SK-N-DZ (cell line): ENCODE measurements at regions not wholly inside any gene's neighbourhood (a gene's known extent, or its start where the extent isn't known, plus 50 kb on each side); places are given as distances from the start of the nearest gene placed in this dataset.

ENCODE experiments used
- DNase-seq: peaks from one replicate; pipeline ENCODE4 v3.0.0-alpha.2; 2015; ENCODE audit warnings: low spot score

DNA sequence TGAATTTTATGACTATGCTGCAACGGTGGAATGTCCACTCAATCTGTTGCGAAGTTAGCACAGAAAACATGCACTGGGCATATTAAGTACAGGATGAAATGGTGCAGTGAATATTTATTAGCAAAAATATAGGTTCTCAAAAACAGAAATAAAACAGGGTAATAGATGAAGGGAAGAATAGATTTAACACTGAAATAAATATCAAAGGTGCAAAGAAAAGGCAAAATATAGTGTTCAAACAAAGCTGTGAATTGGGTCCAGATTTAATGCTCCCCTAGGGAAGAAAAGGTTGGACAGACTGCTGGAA is 435.2 kb upstream of the MGMT start:
- no peak for DNase-seq

DNA sequence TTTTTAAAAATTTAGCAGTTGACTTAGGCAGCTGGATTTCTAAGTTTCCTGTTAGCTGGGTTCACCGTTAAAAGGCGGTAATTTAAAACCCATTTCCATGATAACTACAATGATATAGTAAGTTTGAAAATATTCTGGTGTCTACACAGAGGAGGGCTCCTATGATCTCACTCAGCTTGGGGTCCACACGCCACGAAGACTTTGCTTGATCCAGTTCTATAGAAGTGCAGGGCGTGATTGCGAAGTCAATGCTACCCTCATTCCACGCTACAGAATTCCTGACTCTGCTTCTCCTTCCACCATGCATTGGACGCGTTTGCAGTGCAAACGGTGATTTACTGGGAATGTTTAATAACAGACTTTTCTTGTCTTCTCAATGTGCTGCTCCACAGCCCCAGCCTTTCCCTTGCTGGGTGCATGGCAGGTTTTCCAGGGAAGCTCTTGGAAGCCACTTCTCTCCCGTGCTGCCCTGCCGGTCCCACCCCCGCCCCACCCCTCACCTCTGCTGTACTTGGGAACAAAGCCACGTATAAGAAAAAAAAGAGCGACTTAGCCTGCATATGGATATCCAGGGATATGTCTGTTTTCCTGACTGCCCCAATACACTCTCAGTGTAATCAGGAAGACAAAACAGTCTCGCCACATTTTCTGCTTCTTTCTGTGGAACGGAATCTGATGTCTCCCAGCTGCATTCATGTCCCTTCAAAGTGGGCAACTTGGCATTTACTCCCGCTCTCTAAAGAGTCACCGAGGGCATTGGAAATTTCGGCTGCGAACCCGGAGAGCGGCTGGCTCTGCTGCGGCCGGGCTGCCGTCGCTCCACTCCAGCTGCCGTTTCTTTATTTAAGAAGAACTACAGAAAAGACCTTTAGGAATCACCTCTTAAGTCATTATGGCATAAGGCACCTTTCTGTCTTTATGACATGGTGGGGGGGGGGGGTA is 434.4 kb upstream of the MGMT start:
- no peak for DNase-seq

DNA sequence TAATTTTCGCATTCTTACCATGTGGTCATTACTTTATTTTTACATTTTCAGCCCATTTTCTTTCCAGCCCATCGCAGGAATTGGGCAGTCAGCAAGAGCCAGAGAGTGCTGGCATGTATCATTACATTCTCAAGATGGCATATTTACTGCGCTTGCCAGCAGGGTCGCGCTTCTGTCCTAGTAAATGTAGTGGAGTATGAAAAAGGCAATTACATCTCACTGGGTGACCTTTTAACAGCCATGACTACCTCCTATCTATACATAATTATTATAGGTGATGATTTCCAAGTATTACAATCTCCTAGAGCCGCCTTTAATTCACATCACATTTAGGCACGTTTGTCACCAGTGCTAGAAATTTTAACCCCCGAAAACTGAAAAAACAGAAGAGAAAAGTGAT is 433.7 kb upstream of the MGMT start:
- DNase-seq: no peak

DNA sequence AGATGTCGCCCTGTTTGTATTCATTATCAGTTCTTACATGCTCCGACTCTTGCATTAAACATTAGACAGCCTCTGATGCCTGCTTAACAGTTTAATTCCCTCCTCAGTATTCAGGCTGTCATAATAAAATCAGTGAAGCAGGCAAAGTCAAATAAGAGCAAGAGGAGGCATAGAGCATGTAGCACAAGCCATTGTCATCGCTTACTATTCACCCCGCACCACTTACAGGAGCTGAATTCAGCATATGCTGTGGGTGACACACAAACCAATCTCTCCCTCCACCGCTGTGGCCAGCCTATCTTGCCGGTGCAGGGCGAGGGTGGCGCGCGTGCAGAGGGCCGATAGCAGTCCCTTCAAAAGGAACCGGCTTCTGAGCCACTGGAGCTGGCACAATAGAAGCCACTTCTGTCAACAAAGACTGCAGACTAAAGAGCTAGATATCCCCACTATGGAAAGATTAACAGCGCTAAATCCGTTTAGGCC is 433.2 kb upstream of the MGMT start:
- DNase-seq: no peak

DNA sequence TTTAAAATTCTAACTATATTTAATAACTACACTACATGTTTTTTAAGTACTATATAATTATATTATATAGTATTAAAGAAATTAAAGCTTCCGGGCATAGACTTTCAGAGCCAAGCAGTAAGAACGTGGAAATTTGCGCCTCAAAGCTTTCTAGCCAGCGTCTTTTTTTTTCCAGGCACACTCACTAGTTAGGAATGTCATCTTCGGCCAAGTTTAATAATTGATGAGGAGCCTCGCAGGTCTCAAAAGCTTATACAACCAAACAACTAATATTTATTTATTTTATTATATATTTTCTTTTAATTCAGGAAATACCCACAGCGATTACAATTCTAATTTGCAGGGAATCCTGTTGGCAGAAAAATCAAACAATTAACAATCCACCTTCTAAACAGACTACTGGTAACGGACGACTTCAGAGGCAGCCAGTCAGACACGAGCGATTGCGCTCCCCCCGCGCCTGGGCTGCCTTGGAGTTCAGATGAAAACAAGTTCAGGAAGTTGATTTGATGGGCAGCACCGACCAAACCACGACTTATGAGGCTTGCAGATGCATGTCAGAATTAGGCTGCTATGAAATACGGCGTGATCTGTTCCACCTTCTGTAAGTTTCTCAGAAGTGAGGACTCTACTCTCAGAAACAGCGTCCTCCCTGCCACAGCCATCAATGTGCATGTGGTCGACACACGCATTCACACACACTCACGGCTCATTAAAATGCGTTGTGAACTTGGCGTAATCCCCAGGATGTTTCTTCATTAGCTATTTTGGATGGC is 431.8 kb upstream of the MGMT start:
- no peak for DNase-seq

DNA sequence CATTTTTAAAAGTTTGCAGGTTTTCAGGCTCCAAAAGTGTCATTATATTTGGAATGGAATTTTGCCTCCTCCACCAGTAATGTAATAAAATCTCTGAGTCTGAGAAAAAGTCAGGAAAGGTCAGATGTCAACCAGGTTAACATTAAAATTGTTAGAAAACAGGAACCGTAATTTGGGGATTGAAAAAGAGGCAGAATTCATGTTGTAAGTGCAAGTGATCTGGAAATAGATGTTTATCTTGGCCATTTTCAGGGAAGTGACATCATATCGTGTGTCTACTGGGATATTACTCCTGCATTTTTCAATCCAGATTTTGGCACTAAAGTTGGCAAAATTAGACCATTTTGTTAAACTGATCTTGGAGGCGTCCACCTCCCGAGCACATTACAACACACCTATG is 428.5 kb upstream of the MGMT start:
- no peak for DNase-seq

DNA sequence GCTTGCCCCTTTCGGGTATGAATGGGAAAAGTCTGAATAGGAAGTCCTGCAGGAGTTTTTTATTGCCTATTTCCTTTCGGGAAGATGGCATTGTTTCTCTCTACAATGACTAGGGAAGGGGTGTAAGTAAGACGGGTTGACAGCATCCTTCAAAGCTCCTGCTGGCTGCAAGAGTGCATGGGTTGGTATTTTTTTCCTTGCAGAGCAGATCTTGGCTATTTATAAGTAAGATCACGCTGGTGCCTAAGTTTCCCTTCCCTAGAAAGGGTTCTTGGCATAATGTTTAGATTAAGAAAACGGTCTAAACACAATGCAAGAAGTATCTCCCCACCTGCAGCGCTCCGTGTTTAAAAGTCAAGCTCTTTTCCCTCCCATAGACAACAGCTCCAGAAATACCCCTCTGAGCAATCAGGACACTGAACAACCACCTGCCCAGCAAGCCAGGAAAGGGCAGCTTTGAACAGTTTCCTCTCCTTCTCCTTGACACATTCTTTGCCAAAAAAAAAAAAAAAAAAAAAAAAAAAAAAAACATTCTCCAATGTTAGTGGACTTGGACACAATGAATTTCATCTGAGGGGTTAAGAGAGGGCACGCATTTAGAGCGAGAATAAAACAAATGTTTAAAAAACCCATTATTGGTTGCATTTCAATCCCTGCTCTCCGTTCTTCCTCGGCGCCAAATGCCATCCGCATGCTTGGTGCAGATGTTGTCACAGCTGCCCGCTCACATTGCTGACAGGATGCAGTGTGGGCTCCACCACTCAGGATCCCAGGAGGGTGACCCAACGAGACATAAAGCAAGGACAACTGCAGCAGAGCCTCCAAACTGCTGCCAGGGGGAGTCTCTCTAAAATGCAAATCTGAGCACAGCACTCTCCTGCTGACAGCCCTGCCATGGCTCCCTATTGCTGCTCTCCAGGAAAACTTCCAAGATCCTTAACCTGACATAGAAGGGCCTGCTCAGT is 427.4 kb upstream of the MGMT start:
- no peak for DNase-seq

DNA sequence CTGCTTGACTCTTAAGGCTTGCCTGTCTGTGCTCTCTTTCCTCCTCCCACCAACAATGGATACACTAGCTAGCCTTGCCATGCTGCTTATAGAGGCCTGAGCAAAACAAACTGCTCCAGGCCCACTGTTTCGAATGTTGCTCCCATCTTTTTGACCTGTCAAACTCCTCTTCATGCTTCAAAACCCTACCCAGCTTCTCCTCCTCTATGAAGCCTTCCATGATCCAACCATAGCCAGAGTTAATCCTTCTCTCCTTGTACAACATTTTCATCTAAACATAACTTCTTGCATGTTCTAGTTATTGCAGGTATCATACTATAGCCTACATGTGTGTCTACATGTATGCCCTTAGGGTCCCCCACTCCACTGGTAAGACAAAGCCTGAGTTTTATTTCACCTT is 426.7 kb upstream of the MGMT start:
- no peak for DNase-seq

DNA sequence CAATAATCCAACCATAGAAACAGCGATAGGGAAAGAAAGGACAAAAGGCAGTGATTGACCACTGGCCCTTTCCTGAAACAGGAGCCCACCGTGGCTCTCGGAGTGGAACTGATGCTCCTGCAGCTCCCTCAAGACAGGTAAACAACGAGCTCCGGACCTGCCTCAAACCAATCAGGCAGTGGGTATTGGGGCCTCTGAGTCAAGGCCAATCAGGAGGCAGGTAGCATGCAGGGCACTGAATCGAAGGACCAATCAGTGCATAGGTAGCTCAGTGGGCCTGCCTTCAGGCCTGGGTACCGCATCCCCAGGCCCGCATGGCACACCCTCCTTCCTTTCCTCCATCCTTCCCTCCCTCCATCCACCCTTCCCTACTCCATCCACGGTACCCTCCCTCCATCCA is 425.1 kb upstream of the MGMT start:
- no peak for DNase-seq

DNA sequence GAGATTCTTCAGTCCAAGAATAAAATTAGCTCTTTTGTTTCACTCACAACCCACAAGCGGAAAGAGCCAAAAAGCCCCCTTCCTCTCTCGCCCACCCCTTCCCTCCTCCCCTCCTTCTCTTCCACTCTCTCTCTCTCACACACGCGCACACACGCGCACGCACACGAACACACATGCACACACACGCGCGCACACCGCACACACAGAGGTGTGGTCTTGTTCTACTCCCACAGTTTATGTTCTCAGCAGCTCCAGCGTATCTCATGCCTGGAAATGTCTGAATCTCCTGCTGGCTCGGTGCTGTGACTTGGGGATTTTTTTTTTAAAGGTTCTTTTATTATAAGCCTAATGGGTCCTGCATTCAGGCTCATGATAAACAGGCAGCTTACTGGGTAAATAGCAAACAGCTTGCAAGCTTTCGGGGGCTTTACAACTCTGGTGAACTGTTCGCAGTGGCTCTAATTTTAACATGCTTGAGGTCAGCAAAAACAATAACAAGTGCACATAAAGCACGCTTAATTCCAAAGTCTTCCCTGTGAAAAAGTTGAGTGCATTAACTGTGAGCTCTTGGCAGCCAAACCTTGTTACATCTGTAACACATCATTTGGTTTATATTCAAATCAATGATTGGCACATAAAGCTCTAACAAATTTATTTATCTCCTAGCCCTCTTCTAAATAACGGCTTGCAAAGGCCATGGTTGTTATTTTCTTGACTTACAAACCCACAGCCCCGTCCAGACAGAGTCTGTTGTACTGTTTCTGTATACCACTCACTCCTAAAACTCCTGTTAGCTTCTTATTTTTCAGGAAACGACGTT is 424.1 kb upstream of the MGMT start:
- DNase-seq: no peak

DNA sequence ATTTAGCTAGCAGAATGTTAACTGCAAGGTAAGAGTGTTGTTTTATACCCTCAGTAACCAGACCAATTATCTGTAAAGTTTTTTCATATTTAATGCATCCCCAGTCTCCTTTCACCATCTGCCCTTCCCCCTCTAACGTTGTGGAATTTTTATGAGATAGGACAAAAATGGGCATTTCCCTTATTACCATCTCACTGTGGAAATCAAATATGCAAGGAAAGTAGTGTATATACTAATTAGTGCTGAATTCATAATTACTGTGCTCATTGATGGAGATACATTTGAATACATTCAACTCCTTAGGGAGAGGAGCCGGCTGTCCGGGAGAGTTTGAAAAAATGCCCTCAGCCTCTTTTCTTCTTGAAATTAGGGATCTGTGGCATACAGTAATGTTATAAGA is 423.4 kb upstream of the MGMT start:
- DNase-seq: no peak

DNA sequence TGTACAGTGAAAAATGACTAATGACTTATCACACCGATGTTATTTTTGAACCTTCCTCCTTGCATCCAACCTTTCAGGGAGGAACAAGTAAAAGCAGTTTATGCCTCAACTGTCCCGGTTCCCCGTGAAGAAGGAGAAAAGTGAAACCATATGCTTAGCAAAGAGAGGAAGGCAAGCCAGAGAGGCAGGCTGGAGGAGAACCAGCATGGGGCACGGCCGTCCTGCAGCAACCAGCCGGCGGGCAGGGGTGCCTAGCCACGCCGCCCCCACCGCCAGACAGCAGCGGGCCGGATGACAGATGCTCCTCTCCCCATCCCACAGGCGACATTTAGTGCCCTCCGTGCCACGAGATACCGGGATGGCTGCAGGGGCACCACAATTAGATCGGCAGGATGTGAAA is 421.4 kb upstream of the MGMT start:
- DNase-seq: no peak

DNA sequence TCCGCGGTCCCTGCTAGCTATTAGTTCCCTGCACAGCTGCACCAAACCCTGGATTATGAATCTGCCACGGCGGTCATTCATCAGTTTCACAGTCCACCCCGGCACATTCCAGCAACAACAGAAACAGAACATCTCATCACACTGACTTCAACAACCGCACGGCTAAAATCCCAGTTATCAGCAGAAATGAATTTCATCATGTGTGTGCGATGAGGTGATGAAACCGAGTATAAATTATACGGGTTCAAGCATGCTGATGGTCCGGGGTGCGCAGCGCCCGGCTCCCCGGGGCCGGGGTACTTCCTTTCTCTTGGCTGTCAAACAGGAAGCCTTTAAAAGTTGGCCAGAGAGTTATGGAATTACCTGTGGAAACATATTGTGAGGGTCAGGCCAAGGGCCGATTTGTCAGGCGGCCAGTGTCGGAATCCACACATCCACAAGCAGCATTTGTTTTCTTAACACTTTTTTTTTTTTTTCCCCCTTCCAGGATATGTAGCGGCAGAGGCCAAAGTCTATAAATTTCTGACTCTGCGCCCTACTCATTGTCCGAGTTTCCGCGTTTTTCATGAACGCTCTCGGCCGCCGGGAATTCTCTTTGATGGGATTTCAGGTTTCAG is 420.9 kb upstream of the MGMT start:
- DNase-seq: no peak

DNA sequence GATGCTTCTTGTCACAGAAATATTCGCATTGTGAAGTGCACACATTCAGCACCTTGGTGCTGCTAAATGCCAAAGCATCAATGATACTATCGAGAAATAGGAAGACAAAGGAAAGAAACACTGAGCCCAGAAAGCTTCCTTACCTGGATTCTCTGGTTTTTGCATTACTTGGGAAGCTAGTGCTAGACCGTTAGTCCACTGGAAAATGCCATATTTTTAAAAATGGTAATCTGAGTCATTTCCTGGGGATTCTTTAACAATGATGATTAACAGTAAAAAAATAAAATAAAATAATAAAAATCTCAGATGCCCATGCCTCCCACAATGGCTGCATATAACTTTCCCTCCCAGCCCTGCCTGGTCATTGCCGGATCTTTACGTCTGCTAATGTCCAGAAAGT is 420.1 kb upstream of the MGMT start:
- no peak for DNase-seq

DNA sequence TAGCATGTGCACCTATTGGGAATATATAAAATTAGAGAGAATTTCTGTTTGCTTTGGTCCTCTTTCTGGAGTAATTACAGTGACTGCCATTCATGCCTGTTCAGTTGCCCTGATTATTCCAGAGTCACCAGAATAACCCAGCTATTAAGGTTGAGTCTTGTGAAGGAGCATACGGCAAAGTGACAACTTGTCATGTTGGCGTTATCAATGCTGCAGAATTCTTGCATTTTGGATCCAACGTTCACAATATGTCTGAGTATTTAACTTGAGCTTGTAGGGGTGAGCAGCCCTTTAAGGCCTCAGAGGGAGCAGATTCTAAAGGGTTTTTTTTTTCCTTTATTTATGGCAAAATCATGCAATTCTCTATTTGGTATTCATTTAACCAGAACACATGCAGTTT is 419.4 kb upstream of the MGMT start:
- no peak for DNase-seq

DNA sequence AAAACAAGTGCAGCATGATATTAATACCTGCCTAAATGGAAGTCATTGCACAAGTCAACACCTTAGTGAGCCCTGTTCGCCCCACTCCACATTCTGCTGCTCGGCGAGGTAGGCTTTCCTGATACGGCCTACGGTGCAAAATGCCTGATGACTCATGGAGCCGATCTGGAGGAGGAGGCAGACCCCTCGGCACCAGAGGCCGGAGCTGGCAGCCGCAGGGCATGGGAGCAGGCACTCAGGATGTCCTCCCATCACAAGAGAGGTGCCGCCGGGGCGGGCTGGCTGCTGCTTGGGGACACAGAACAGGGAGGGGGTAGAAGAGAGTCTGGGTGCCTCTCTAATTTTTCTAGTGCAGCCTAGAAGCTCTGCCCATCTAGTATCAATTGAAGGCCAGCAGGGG is 418.5 kb upstream of the MGMT start:
- DNase-seq: no peak

DNA sequence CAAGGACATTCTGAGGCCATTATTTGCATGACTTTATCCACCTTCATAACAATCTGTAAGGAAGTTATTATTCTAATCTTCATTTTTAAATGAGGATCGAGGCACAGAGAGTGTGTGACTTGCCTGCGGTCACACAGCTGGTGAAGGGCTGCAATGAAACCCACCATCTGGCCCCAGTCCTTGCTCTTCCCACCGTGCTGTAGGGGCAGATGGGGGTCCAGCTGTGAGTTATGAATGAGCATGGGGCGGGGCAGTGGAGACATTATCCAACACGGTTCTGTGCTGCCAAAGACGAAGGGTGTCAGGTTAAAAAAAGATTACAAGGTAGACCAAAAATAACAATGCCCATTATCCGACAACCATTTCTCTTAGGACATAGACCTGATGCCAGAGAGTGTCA is 417.5 kb upstream of the MGMT start:
- DNase-seq: no peak

DNA sequence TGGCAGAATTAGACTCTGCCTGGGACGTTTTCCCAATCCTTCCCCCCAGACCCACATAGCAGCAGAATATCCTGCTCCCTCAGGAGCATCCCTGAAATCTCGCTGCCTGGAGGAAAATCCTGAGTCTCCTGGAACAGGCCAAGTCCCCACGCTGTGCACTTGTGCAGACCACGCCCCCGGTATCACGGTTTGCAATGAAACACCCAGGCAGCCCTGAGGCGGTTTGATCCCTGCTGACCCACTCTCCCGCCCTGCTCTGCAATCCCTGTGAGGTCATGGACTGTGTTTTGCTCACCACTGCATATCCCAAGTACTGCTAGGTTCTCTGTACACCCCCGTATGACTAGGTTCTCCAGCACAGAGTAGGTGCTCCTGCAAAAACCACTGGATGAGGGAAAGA is 411.8 kb upstream of the MGMT start:
- no peak for DNase-seq

DNA sequence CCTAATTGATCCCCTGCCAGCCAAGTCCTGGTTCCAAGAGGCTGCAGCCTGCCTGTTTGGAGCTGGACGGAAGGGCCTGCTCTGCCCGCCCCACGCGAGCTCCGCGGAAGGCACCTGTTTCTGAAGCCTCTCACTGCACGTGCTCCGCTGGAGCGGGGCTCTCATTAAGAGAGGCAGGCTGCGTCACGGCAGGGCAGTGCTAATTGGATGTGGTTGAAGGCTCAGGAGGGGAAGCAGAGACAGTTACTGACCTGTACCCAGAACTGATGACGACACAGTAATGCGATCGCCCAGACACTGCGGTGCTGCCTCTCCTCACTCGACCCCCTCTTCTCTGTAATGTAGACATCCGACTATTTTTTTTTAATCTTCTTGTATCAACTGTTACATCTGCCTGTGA is 411.1 kb upstream of the MGMT start:
- peak; percentile 16 for DNase-seq
